Dendritic cell treated with granulocyte-macrophage colony-stimulating factor and Interleukin-4, amounts not matched to agents 40 ng/mL and 50 ng/mL, for 4 days (primary cell): ENCODE measurements at regions not wholly inside any gene's neighbourhood (a gene's known extent, or its start where the extent isn't known, plus 50 kb on each side); places are given as distances from the start of the nearest gene placed in this dataset.

Experiments
- H3K27ac Mint-ChIP-seq: one replicate; pipeline ENCODE4 v1.8.0; 2022; ENCODE audit warnings: mild to moderate bottlenecking, mixed read lengths
- H3K27me3 Mint-ChIP-seq: one replicate; pipeline ENCODE4 v1.8.0; 2022; ENCODE audit warnings: mild to moderate bottlenecking, mixed read lengths
- H3K36me3 Mint-ChIP-seq: one replicate; pipeline ENCODE4 v1.8.0; 2022; ENCODE audit warnings: low read depth, mixed read lengths
- H3K4me1 Mint-ChIP-seq: one replicate; pipeline ENCODE4 v1.8.0; 2022; ENCODE audit warnings: low read depth, mixed read lengths
- H3K4me3 Mint-ChIP-seq: one replicate; pipeline ENCODE4 v1.8.0; 2022; ENCODE audit warnings: mild to moderate bottlenecking, moderate library complexity, mixed read lengths
- H3K9me3 Mint-ChIP-seq: one replicate; pipeline ENCODE4 v1.8.0; 2022; ENCODE audit warnings: mixed read lengths
- intact Hi-C: fragments of 100-400 bp; cut with micrococcal nuclease; formaldehyde crosslinking; loops from one replicate; pipeline ENCODE4 v1.15.0; 2022

DNA sequence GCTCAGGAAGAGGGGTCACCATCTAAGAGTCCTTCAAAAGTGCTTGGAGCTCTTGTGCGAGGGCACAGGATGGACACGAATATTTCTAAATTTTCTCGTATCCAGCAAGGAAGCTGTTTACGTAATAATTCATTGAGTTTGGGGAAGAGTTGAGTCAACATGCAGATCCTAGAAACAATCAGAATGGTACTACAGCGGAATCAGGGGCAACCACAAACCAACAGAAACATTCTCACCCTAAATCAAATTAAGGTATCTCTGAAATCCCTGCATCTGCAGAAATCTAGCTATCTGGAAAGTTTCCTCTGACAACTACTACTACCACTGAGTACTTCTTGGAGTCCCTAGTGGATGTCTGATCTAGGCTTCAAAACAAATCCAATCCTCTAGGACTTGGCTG, 352.4 kb downstream of the LTN1 start:
- no peaks in the 10 kb centered on the region for H3K27me3 Mint-ChIP-seq
- H3K36me3 Mint-ChIP-seq: no peaks in the 10 kb centered on the region
- no peak overlapping the region for H3K27ac Mint-ChIP-seq
- no peaks in the 10 kb centered on the region for H3K4me1 Mint-ChIP-seq
- intact Hi-C loops: no loop called here
- H3K4me3 Mint-ChIP-seq: no peak overlapping the region
- H3K9me3 Mint-ChIP-seq: peaks cover 15% of the 10 kb centered on the region

GRCh38 chr21:28639737-28640136, 352.9 kb downstream of the LTN1 start:
- Mint-ChIP-seq H3K27me3 (no peaks in the 10 kb centered on the region), H3K4me1 (no peaks in the 10 kb centered on the region), H3K27ac (no peak overlapping the region), H3K36me3 (no peaks in the 10 kb centered on the region), H3K9me3 (peaks cover 15% of the 10 kb centered on the region), H3K4me3 (no peak overlapping the region)
- intact Hi-C loops: no loop called here

DNA sequence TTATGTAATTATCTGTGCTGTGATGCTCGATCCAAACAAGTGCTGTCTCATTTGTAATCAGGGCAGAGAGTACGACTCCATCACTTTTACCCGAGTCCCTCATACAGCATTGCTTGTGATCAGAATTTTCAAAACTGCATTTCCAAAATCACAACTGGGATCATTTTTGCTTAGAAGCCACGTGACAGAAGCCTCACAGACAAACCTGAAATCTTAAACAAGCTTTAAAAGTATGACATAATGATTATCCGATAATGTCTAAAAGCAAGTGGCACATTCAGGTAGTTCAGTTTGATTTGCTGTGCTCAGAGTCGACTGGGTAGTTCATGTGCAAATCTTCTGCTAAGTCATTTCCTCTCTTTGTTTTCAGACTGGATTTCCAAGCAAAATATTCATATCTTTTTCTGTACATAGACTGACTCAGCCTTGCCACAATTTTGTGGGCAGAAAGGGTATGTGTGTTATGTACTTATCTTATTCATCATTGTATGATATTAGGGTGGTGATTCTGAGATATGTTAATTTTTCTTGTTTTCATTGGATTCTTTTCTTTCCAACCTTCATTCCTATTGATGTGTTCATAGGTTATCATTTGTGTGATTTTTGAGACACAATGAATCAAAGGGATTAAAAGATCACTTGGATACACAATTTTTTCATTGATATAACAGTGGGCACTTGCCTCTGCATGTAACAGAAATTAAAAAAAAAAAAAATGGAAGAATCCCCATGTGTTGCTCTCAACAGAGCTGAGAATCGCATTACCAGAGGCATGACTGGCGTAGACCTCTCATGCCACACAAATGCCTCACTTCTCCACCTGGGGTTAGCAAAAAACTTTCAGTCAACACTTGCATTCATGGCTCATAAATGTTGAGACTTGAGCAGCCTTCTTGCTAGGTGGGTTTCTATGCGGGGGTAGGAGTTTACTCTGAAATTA, 355.7 kb downstream of the LTN1 start:
- H3K27ac Mint-ChIP-seq: no peak overlapping the region
- intact Hi-C loops: no loop called here
- H3K27me3 Mint-ChIP-seq: no peaks in the 10 kb centered on the region
- H3K4me1 Mint-ChIP-seq: no peaks in the 10 kb centered on the region
- peaks cover 15% of the 10 kb centered on the region for H3K9me3 Mint-ChIP-seq
- H3K4me3 Mint-ChIP-seq: no peak overlapping the region
- H3K36me3 Mint-ChIP-seq: no peaks in the 10 kb centered on the region

DNA sequence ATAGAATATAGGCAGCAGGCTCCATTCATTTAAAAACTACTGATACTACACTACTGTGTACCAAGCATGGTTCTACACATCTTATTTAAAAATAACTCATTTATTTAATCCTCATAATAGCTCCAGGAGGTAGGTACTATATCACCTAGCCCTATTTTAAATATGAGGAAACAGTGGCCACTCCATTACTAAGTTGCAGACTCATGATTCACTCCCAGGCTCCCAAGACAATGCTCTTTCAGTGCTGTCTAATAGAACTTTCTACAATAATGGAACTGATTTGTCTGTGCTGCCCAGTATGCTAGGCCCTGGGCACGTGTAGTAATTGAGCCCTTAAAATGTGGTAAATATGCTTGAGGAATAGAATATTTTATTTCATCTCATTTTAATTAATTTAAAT, 357.1 kb downstream of the LTN1 start:
- no peaks in the 10 kb centered on the region for H3K4me1 Mint-ChIP-seq
- H3K9me3 Mint-ChIP-seq: peaks cover 15% of the 10 kb centered on the region
- H3K27me3 Mint-ChIP-seq: no peaks in the 10 kb centered on the region
- H3K36me3 Mint-ChIP-seq: no peaks in the 10 kb centered on the region
- no peak overlapping the region for H3K27ac Mint-ChIP-seq
- intact Hi-C loops: no loop called here
- no peak overlapping the region for H3K4me3 Mint-ChIP-seq

DNA sequence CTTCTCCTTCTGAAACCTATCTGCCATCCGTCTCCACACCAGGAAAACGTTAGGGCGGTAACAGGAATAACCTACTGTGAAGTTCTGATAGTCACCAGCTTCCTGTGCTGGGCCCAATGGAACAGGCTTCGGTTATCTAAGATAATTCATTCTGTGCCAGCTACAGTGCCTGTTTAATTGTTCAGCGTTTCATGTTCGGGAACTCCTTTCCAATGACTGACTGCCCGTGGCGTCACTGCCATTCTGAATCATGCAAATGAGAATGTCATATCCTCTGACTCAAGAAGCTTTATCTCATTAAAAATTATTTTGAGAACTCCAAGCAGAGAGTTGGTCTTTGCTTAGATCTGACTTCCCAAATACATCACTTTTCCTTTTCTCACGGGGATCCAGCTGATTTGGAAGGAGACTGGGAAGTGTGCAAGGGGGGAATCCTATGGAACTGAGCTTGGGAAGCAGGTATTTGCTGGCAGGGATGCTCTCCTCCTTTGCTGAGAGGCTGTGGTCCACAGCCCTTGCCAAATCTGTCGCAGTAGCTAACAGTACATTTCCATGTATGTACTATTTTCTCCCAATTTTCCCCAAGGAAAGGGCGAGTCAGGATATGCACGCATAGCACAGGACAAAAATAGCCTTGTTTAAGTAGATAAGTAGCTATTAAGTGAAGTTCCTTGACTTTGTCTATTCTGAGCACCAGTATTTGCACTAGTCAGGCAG, 358.7 kb downstream of the LTN1 start:
- H3K4me3 Mint-ChIP-seq: no peak overlapping the region
- no peaks in the 10 kb centered on the region for H3K27me3 Mint-ChIP-seq
- intact Hi-C loops: no loop called here
- no peaks in the 10 kb centered on the region for H3K4me1 Mint-ChIP-seq
- H3K9me3 Mint-ChIP-seq: peaks cover 2% of the 10 kb centered on the region
- no peaks in the 10 kb centered on the region for H3K36me3 Mint-ChIP-seq
- H3K27ac Mint-ChIP-seq: no peak overlapping the region

- intact Hi-C loops: no loop called here
- Mint-ChIP-seq H3K27me3 (no peaks in the 10 kb centered on the region), H3K4me3 (no peak overlapping the region), H3K36me3 (no peaks in the 10 kb centered on the region), H3K27ac (no peak overlapping the region), H3K4me1 (no peaks in the 10 kb centered on the region), H3K9me3 (no peaks in the 10 kb centered on the region)
Observed at GRCh38 chr21:28632755-28633408, 359.8 kb downstream of the LTN1 start.

DNA sequence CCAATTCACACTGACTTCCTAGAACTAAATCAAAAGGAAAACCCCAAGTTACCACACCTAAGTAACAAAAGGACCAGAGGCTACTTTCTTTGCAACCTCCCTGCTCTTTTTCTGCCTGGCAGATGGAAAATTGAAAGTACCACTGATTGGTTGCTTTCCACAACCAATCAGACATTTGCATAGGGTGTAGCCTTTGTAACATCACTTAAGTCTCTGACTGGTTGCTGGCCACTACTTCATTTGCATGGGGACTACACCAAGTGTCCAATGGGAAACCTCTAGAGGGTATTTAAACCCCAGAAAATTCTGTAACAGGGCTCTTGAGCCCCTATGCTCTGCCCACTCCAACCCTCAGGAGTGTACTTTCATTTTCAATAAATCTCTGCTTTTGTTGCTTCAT, 365.0 kb downstream of the LTN1 start:
- Mint-ChIP-seq H3K4me1 (no peaks in the 10 kb centered on the region), H3K4me3 (no peak overlapping the region), H3K36me3 (no peaks in the 10 kb centered on the region), H3K9me3 (peaks cover 1% of the 10 kb centered on the region), H3K27ac (no peak overlapping the region), H3K27me3 (no peaks in the 10 kb centered on the region)
- intact Hi-C loops: no loop called here

GRCh38 chr21:28627261-28627660, 365.4 kb downstream of the LTN1 start:
- intact Hi-C loops: no loop called here
- Mint-ChIP-seq H3K27me3 (no peaks in the 10 kb centered on the region), H3K9me3 (peaks cover 6% of the 10 kb centered on the region), H3K27ac (no peak overlapping the region), H3K4me1 (no peaks in the 10 kb centered on the region), H3K4me3 (no peak overlapping the region), H3K36me3 (no peaks in the 10 kb centered on the region)

DNA sequence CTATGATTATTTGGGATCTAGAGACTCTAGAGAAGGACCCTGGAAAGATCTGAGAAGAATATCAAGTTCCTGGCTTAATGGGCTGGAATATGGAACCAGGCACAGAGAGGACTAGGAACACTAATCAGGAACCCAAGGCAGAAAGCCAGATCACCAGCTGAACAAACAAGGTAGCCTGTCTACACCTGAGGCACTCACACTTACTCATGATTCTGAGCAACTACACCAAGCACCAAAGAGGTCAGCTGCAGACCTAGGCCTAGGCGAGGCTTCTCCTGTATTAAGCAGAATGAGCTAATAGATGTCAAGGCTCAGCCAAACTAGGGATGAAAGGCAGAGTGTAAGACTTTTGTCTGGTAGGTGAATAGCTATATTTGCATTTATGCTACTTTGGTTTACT, 368.1 kb downstream of the LTN1 start:
- H3K36me3 Mint-ChIP-seq: no peaks in the 10 kb centered on the region
- H3K4me1 Mint-ChIP-seq: no peaks in the 10 kb centered on the region
- intact Hi-C loops: no loop called here
- no peak overlapping the region for H3K27ac Mint-ChIP-seq
- no peak overlapping the region for H3K4me3 Mint-ChIP-seq
- H3K27me3 Mint-ChIP-seq: no peaks in the 10 kb centered on the region
- peaks cover 22% of the 10 kb centered on the region for H3K9me3 Mint-ChIP-seq

- peaks cover 17% of the 10 kb centered on the region for H3K9me3 Mint-ChIP-seq
- no peaks in the 10 kb centered on the region for H3K27me3 Mint-ChIP-seq
- H3K4me3 Mint-ChIP-seq: no peak overlapping the region
- H3K27ac Mint-ChIP-seq: no peak overlapping the region
- H3K36me3 Mint-ChIP-seq: no peaks in the 10 kb centered on the region
- intact Hi-C loops: no loop called here
- no peaks in the 10 kb centered on the region for H3K4me1 Mint-ChIP-seq
Observed at GRCh38 chr21:28617300-28617699, 375.4 kb downstream of the LTN1 start.

DNA sequence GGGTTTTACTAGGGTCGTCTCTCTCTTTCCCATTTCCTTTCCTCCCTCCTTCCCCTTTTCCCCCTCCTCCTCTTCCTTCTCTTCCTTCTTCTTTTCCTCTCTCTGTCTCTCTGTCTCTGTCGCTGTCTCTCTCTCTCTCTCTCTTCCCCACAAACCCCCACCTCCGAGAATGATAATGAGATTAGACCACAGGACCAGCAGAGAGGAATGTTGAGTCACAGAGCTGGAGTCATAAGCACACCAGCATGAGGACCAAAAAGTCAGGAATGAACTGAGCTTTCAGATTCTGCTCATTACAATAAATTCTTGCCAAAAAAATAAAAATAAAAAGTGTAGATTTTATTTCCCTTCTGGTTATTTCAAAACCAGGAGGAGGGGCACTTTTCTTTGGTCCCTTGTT, 377.4 kb downstream of the LTN1 start:
- H3K27ac Mint-ChIP-seq: no peak overlapping the region
- H3K36me3 Mint-ChIP-seq: no peaks in the 10 kb centered on the region
- intact Hi-C loops: no loop called here
- H3K4me3 Mint-ChIP-seq: no peak overlapping the region
- no peaks in the 10 kb centered on the region for H3K27me3 Mint-ChIP-seq
- H3K4me1 Mint-ChIP-seq: no peaks in the 10 kb centered on the region
- H3K9me3 Mint-ChIP-seq: peaks cover 15% of the 10 kb centered on the region

DNA sequence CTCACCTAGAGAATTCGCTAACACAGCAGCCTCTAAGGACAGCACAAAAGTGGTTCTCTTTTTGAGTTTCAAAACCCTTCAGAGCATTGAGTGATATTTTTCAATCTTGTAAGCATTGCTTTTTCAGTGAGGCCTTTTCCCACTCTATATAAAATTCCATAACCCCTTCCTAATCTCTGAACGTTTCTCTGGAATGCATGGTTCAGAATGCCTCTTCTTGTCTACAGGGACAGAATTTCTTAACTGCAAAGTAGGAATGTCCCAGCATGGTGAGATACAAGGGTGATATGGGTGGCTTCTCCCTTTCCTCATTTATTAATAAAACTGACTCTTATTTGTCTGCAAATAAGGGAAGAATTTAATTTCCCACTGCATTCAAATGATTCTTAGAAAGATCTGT, 377.9 kb downstream of the LTN1 start:
- H3K27ac Mint-ChIP-seq: no peak overlapping the region
- H3K4me1 Mint-ChIP-seq: no peaks in the 10 kb centered on the region
- no peak overlapping the region for H3K4me3 Mint-ChIP-seq
- no peaks in the 10 kb centered on the region for H3K27me3 Mint-ChIP-seq
- H3K36me3 Mint-ChIP-seq: no peaks in the 10 kb centered on the region
- H3K9me3 Mint-ChIP-seq: peaks cover 20% of the 10 kb centered on the region
- intact Hi-C loops: no loop called here

DNA sequence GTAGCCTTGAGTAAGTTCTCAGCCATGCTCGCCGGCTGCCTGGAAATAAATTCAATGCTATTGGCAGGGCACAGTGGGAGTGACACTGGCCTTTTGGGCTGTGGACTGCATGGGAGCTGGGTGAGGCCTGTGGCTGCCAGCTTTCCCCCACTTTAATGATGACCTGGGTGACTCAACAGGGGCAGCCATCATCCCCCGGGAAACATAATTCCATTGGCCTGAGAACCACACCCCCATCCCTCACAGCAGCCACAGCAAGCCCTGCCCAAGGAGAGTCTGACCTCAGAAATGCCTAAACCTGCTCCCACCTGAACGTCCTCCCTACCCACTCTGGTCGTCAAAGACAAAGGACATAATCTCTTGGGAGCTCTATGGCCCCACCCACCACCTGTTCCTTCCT, 384.0 kb downstream of the LTN1 start:
- H3K27ac Mint-ChIP-seq: no peak overlapping the region
- H3K4me3 Mint-ChIP-seq: no peak overlapping the region
- intact Hi-C loops: no loop called here
- no peaks in the 10 kb centered on the region for H3K27me3 Mint-ChIP-seq
- no peaks in the 10 kb centered on the region for H3K4me1 Mint-ChIP-seq
- H3K9me3 Mint-ChIP-seq: peaks cover 33% of the 10 kb centered on the region
- H3K36me3 Mint-ChIP-seq: no peaks in the 10 kb centered on the region

GRCh38 chr21:28607545-28607944, 385.1 kb downstream of the LTN1 start:
- H3K9me3 Mint-ChIP-seq: peaks cover 33% of the 10 kb centered on the region
- H3K4me3 Mint-ChIP-seq: no peak overlapping the region
- no peak overlapping the region for H3K27ac Mint-ChIP-seq
- no peaks in the 10 kb centered on the region for H3K27me3 Mint-ChIP-seq
- H3K4me1 Mint-ChIP-seq: no peaks in the 10 kb centered on the region
- H3K36me3 Mint-ChIP-seq: no peaks in the 10 kb centered on the region
- intact Hi-C loops: no loop called here
